Psoas muscle (tissue), 7 donors: ENCODE measurements at regions not wholly inside any gene's neighbourhood (a gene's known extent, or its start where the extent isn't known, plus 50 kb on each side); places are given as distances from the start of the nearest gene placed in this dataset.
"Not testable (repeated sequence)": the region's sequence is repeated elsewhere in the genome, so short reads cannot be mapped to it uniquely, and the experiment has no call there.

Source experiments
- ATAC-seq, 4 donors: fragments of 200-7000 bp; cut with Tn5 transposase; one replicate each; pipeline ENCODE4 v1.9.1; 2020; ENCODE audit warnings: moderate library complexity in 3 of 4, mild to moderate bottlenecking in 2 of 4
- DNase-seq, 2 donors: peaks; one replicate each; pipeline ENCODE4 v3.0.0-alpha.2; 2020
- H3K27ac ChIP-seq: fragments of 200-600 bp; one replicate; pipeline ENCODE4 v1.8.0; 2022
- H3K27me3 ChIP-seq, 3 donors: fragments of 200-600 bp in 1 of 3; one replicate each; pipeline versions ENCODE4 v1.6.1 to v1.8.0; 2013 to 2022; ENCODE audit warnings: low read length in 2 of 3, mild to moderate bottlenecking in 2 of 3, moderate library complexity in 1 of 3; ENCODE audit not compliant: insufficient read depth in 3 of 3
- H3K36me3 ChIP-seq, 2 donors: fragments of 200-600 bp in 1 of 2; one replicate each; pipeline versions ENCODE4 v1.6.1 to v1.8.0; 2013 to 2022; ENCODE audit warnings: low read depth in 1 of 2, mild to moderate bottlenecking in 1 of 2, moderate library complexity in 1 of 2; ENCODE audit not compliant: insufficient read depth in 1 of 2
- H3K4me1 ChIP-seq: fragments of 200-600 bp; one replicate; pipeline ENCODE4 v1.8.0; 2022
- H3K4me3 ChIP-seq: fragments of 200-600 bp; one replicate; pipeline ENCODE4 v1.8.0; 2022; ENCODE audit warnings: mild to moderate bottlenecking
- H3K9me3 ChIP-seq: fragments of 200-600 bp; one replicate; pipeline ENCODE4 v1.8.0; 2022
- WGBS, 3 donors: extraction: QIAGEN DNeasy Blood & Tissue Kit; methylation state at CpG; one replicate each; pipeline versions ENCODE4 v1.1.6 to v1.1.7; 2013; 5-methylcytosine and 5-hydroxymethylcytosine counted together
- intact Hi-C, 2 donors: fragments of 100-400 bp; cut with DNase I; formaldehyde crosslinking; loops; one replicate each; pipeline versions ENCODE4 v1.11.0 to v1.14.2; 2022
- TF ChIP-seq, protein P1 (sequence below): fragments of 200-600 bp; IDR thresholded peaks from one replicate; pipeline ENCODE4 v1.8.0; 2022; ENCODE audit warnings: antibody characterized with exemption
- donor health status: healthy with polysubstance abuse.
- donor health status: DM: no; HTN: no; CAD: no; lungs with moderate emphysema.
- donor health status: Bipolar disorder and iron deficiency.
- donor health status: healthy.
- donor health status: DM: yes; HTN: yes; CAD: no.
- donor health status: DM: no; HTN: no; CAD: no.
- donor health status: DM: yes; HTN: yes; CAD: no.

DNA sequence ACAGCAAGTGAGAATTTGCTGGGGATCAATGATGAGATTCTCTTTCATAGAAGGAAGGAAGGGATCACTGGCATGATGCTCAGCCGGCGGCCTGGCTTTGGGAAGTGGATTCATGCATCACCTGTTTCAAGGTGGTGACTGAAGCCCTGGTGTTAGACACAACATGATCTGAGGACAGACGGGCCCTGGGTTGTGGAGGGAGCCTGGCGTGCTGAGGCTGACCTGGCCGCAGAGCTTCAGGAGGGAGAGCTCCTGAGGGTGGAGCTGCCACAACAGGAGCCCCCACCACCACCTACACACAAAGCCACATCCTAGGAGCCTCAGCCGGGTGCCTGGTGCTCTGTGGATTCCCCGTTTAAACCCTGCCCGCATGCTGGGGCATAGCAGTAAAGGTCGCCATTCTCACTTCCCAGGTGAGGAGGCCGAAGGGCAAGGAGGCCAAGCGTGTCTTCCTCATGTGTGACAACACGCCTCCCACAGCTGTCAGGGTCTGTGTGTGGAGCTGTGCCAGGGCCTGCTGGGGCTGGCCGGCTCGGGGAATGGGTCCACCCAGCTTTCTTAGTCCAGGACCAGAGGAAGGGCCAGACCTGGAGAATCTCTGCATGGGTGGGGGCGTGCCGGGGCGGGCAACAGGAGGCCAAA is 107.0 kb downstream of the ERMARD start:
- H3K4me1 ChIP-seq: no peaks in the 10 kb centered on the region
- peaks cover 0 to 4% (median 0%) of the 10 kb centered on the region in 3 donors for H3K27me3 ChIP-seq
- intact Hi-C loops: no loop called here
- TF ChIP-seq, protein P1, sequence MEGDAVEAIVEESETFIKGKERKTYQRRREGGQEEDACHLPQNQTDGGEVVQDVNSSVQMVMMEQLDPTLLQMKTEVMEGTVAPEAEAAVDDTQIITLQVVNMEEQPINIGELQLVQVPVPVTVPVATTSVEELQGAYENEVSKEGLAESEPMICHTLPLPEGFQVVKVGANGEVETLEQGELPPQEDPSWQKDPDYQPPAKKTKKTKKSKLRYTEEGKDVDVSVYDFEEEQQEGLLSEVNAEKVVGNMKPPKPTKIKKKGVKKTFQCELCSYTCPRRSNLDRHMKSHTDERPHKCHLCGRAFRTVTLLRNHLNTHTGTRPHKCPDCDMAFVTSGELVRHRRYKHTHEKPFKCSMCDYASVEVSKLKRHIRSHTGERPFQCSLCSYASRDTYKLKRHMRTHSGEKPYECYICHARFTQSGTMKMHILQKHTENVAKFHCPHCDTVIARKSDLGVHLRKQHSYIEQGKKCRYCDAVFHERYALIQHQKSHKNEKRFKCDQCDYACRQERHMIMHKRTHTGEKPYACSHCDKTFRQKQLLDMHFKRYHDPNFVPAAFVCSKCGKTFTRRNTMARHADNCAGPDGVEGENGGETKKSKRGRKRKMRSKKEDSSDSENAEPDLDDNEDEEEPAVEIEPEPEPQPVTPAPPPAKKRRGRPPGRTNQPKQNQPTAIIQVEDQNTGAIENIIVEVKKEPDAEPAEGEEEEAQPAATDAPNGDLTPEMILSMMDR: no peak
- DNase-seq (no peak), ATAC-seq (no peak)
- H3K4me3 ChIP-seq: no peak overlapping the region
- WGBS, 3 donors: 86 to 92% (median 88%) methylated on average over 17 of the region's 17 CpGs
- H3K9me3 ChIP-seq: peaks cover 6% of the 10 kb centered on the region
- H3K27ac ChIP-seq: no peak overlapping the region
- no peaks in the 10 kb centered on the region for H3K36me3 ChIP-seq

GRCh38 chr6:169857343-169858292 is 106.2 kb downstream of the ERMARD start:
- WGBS, 3 donors: 92 to 93% (median 92%) methylated on average over 17 to 19 of the region's 19 CpGs
- Histone ChIP-seq H3K27ac (no peak overlapping the region), H3K4me1 (no peaks in the 10 kb centered on the region), H3K4me3 (no peak overlapping the region), H3K27me3 (peaks cover 0 to 4% (median 0%) of the 10 kb centered on the region in 3 donors), H3K9me3 (peaks cover 6% of the 10 kb centered on the region), H3K36me3 (no peaks in the 10 kb centered on the region)
- intact Hi-C loops: no loop called here
- ATAC-seq (no peak), DNase-seq (no peak)
- TF ChIP-seq, protein P1: no peak

- H3K27me3 ChIP-seq, H3K4me3 ChIP-seq, intact Hi-C loops, H3K4me1 ChIP-seq, DNase-seq, H3K27ac ChIP-seq, H3K36me3 ChIP-seq, H3K9me3 ChIP-seq, ATAC-seq: not testable (repeated sequence)
- 94 to 95% (median 95%) methylated on average over 42 to 49 of the region's 49 CpGs for WGBS, 3 donors
Observed at GRCh38 chr6:169856442-169857342, 105.3 kb downstream of the ERMARD start.

- Histone ChIP-seq H3K27me3 (no peaks in the 10 kb centered on the region), H3K27ac (no peak overlapping the region), H3K4me3 (no peak overlapping the region), H3K4me1 (no peaks in the 10 kb centered on the region), H3K9me3 (peaks cover 6% of the 10 kb centered on the region), H3K36me3 (no peaks in the 10 kb centered on the region)
- no peak for ATAC-seq
- WGBS, 3 donors: 95 to 97% (median 95%) methylated on average over 4 of the region's 4 CpGs
- intact Hi-C loops: no loop called here
- TF ChIP-seq, protein P1: no peak
- DNase-seq: no peak
Observed at GRCh38 chr6:169854813-169855212, 103.4 kb downstream of the ERMARD start.
